GM12878 (cell line): ENCODE measurements at regions not wholly inside any gene's neighbourhood (a gene's known extent, or its start where the extent isn't known, plus 50 kb on each side); places are given as distances from the start of the nearest gene placed in this dataset.

ENCODE experiments used
- ATAC-seq: fragments of 200-7000 bp; cut with Tn5 transposase; 3 replicates; pipeline ENCODE4 v1.9.1; 2020; ENCODE audit warnings: mild to moderate bottlenecking, moderate library complexity
- BruUV-seq: library from RNA; stranded (reverse); fragments of 400-500 nt; replicated peaks from 2 replicates; lab custom pipeline; 2021; lab: Mats Ljungman, UMichigan
- CTCF ChIA-PET: fragments of 300-600 bp; sonication (Branson Sonifier 250); formaldehyde crosslinking; extraction: SDS; loops from one replicate; lab custom pipeline; 2021; ENCODE audit warnings: inconsistent platforms; lab: Yijun Ruan, JAX
- POLR2A ChIA-PET: fragments of 350-600 bp; formaldehyde crosslinking; extraction: SDS; loops from one replicate; lab custom pipeline; 2021; ENCODE audit warnings: inconsistent platforms; lab: Charles Lee
- RAD21 ChIA-PET: fragments of 300-600 bp; sonication (Branson Sonifier 250); formaldehyde crosslinking; loops from one replicate; lab custom pipeline; 2023; ENCODE audit warnings: antibody characterized with exemption; ENCODE audit not compliant: unreplicated experiment; lab: Charles Lee
- SMC1A ChIA-PET: fragments of 300-600 bp; sonication (Branson Sonifier 250); formaldehyde crosslinking; loops from one replicate; lab custom pipeline; 2023; ENCODE audit not compliant: unreplicated experiment, uncharacterized antibody; lab: Charles Lee
- DNase-seq: peaks from one replicate; pipeline ENCODE4 v3.0.0-alpha.2; 2011; ENCODE audit warnings: low read depth, low spot score
- FAIRE-seq: peaks from 3 replicates; lab custom pipeline; 2011; peaks lifted over from hg19 to GRCh38; lab: Jason Lieb, UNC
- H2AFZ ChIP-seq: 2 replicates; pipeline ENCODE4 v1.6.0; 2011; ENCODE audit warnings: low read depth, low read length, control low read depth; ENCODE audit not compliant: control insufficient read depth
- H3K27ac ChIP-seq: 2 replicates; pipeline ENCODE4 v1.5.1; 2011; ENCODE audit warnings: control low read depth; ENCODE audit not compliant: control insufficient read depth, insufficient read depth
- H3K27me3 ChIP-seq, 2 experiments: replicated peaks in 1 of 2; 2 replicates each; pipeline versions ENCODE4 v1.6.0 to v1.6.1; 2011; ENCODE audit warnings: low read length in 1 of 2; ENCODE audit not compliant: control insufficient read depth in 2 of 2, insufficient read depth in 2 of 2
- H3K36me3 ChIP-seq, 2 experiments: 2 replicates each; pipeline ENCODE4 v1.5.1; 2011; ENCODE audit warnings: low read length in 1 of 2; ENCODE audit not compliant: control insufficient read depth in 2 of 2, insufficient read depth in 2 of 2
- H3K4me1 ChIP-seq: 2 replicates; pipeline ENCODE4 v1.6.1; 2011; ENCODE audit warnings: mild to moderate bottlenecking, low read length, moderate library complexity, mixed read lengths; ENCODE audit not compliant: control insufficient read depth, insufficient read depth
- H3K4me2 ChIP-seq: 2 replicates; pipeline ENCODE4 v1.6.0; 2011; ENCODE audit warnings: control low read depth; ENCODE audit not compliant: control insufficient read depth, insufficient read depth
- H3K4me3 ChIP-seq: fragments of 200-600 bp; sonication (generic); 2 replicates; pipeline ENCODE4 v1.5.1; 2016
- H3K79me2 ChIP-seq: 2 replicates; pipeline ENCODE4 v1.6.0; 2011; ENCODE audit warnings: low read length; ENCODE audit not compliant: control insufficient read depth, insufficient read depth
- H3K9ac ChIP-seq: 2 replicates; pipeline ENCODE4 v1.8.0; 2011; ENCODE audit warnings: low read length, control low read depth, mixed read lengths; ENCODE audit not compliant: control insufficient read depth, insufficient read depth
- H3K9me3 ChIP-seq: replicated peaks from 3 replicates; pipeline ENCODE4 v1.5.1; 2011; ENCODE audit warnings: mild to moderate bottlenecking, low read length; ENCODE audit not compliant: control insufficient read depth, insufficient read depth
- H4K20me1 ChIP-seq: 2 replicates; pipeline ENCODE4 v1.6.0; 2011; ENCODE audit not compliant: control insufficient read depth, insufficient read depth
- BCL11A ChIP-seq: IDR thresholded peaks from 2 replicates; pipeline ENCODE4 v1.6.1; 2011; ENCODE audit warnings: low read depth, low read length
- IRF3 ChIP-seq: fragments of 450-650 bp; IDR thresholded peaks from 2 replicates; pipeline ENCODE4 v1.6.1; 2014; ENCODE audit warnings: mild to moderate bottlenecking
- MTA3 ChIP-seq: IDR thresholded peaks from 2 replicates; pipeline ENCODE4 v1.6.1; 2012; ENCODE audit warnings: low read length, inconsistent platforms, borderline replicate concordance
- ZNF592 ChIP-seq: fragments of 450-650 bp; IDR thresholded peaks from 2 replicates; pipeline ENCODE4 v1.6.1; 2017; ENCODE audit warnings: mild to moderate bottlenecking, moderate library complexity
- WGBS: methylation state at CpG from one replicate; pipeline ENCODE4 v1.1.6; 2016; ENCODE audit warnings: low lambda C conversion rate; ENCODE audit not compliant: insufficient replicate concordance, insufficient coverage; ENCODE audit errors: missing lambda C conversion rate; 5-methylcytosine and 5-hydroxymethylcytosine counted together
- in situ Hi-C: fragments of 300-500 bp; cut with MboI; formaldehyde crosslinking; loops from 9 replicates; pipeline ENCODE4 v1.14.3; 2018; ENCODE audit warnings: mixed read lengths
- intact Hi-C: fragments of 100-400 bp; cut with micrococcal nuclease; formaldehyde crosslinking; loops from one replicate; pipeline ENCODE4 v1.14.2; 2022; ENCODE audit not compliant: unreplicated experiment

GRCh38 chr2:164091673-164092072 is 355.9 kb upstream of the FIGN start:
- ChIA-PET CTCF (no interaction called here), RAD21 (no interaction called here), POLR2A (no interaction called here), SMC1A (no interaction called here)
- intact Hi-C loops: no loop called here
- DNase-seq (no peak), ATAC-seq (no peak), FAIRE-seq (no peak)
- H3K27me3 ChIP-seq: no peaks in the 10 kb centered on the region; a peak in 1 of 4 replicates
- H3K36me3 ChIP-seq: no peaks in the 10 kb centered on the region
- H3K4me2 ChIP-seq: no peak overlapping the region
- in situ Hi-C loops: no loop called here
- H3K27ac ChIP-seq: no peak overlapping the region
- H3K79me2 ChIP-seq: no peaks in the 10 kb centered on the region
- TF ChIP-seq MTA3: no peak
- no peak for TF ChIP-seq IRF3
- no peak for TF ChIP-seq BCL11A
- TF ChIP-seq ZNF592: no peak
- H4K20me1 ChIP-seq: no peaks in the 10 kb centered on the region
- H2AFZ ChIP-seq: no peak overlapping the region
- H3K4me3 ChIP-seq: no peak overlapping the region
- BruUV-seq: no TSS peak
- H3K9me3 ChIP-seq: no peaks in the 10 kb centered on the region
- H3K9ac ChIP-seq: no peak overlapping the region
- 59% methylated on average over 3 of the region's 4 CpGs for WGBS
- H3K4me1 ChIP-seq: no peaks in the 10 kb centered on the region
